Glutamatergic neuron (in vitro differentiated cells): ENCODE measurements at regions not wholly inside any gene's neighbourhood (a gene's known extent, or its start where the extent isn't known, plus 50 kb on each side); places are given as distances from the start of the nearest gene placed in this dataset.

Experiments used
- DNase-seq: peaks from one replicate; pipeline ENCODE4 v3.0.0; 2022
- H3K27ac Mint-ChIP-seq: one replicate; pipeline ENCODE4 v1.8.0; 2020; ENCODE audit warnings: mild to moderate bottlenecking, mixed read lengths, inconsistent platforms; ENCODE audit not compliant: unreplicated experiment
- H3K27me3 Mint-ChIP-seq: one replicate; pipeline ENCODE4 v1.8.0; 2020; ENCODE audit warnings: mild to moderate bottlenecking, moderate library complexity, mixed read lengths, inconsistent platforms; ENCODE audit not compliant: unreplicated experiment
- H3K36me3 Mint-ChIP-seq: one replicate; pipeline ENCODE4 v1.8.0; 2020; ENCODE audit warnings: mild to moderate bottlenecking, mixed read lengths, inconsistent platforms; ENCODE audit not compliant: unreplicated experiment
- H3K4me1 Mint-ChIP-seq: one replicate; pipeline ENCODE4 v1.8.0; 2020; ENCODE audit warnings: mild to moderate bottlenecking, low read depth, mixed read lengths, inconsistent platforms; ENCODE audit not compliant: unreplicated experiment
- H3K4me3 Mint-ChIP-seq: one replicate; pipeline ENCODE4 v1.8.0; 2020; ENCODE audit warnings: mild to moderate bottlenecking, mixed read lengths, inconsistent platforms; ENCODE audit not compliant: unreplicated experiment
- H3K9me3 Mint-ChIP-seq: one replicate; pipeline ENCODE4 v1.8.0; 2020; ENCODE audit warnings: mild to moderate bottlenecking, moderate library complexity, mixed read lengths, inconsistent platforms; ENCODE audit not compliant: unreplicated experiment
- CTCF ChIP-seq: fragments of 200-600 bp; sonication (generic); IDR thresholded peaks from one replicate; pipeline ENCODE4 v1.5.0; 2021; ENCODE audit not compliant: partially characterized antibody, unreplicated experiment

DNA sequence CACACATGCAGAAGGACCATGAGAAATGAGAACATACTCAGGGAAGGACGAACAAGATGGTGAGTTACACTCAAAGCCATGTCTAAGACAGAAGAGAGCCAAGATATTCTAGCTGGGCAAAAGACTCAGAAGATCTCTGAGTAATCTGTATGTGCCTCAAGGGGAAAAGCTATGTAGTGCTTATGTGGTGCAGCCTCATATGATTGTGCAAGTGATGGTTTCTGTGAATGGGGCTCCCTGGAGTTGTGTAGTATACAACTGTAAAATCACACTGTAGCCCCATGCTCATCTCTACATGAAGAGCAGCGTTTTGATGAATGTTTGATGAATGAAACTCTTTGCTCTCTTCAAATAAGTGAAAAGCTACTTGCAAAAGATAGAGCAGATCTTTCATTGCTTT, 57.5 kb downstream of the OSR1 start:
- H3K27ac Mint-ChIP-seq = no peak overlapping the region
- DNase-seq = no peak
- no peaks in the 10 kb centered on the region for H3K4me1 Mint-ChIP-seq
- no peaks in the 10 kb centered on the region for H3K36me3 Mint-ChIP-seq
- H3K4me3 Mint-ChIP-seq = no peak overlapping the region
- no peak for TF ChIP-seq CTCF
- no peaks in the 10 kb centered on the region for H3K9me3 Mint-ChIP-seq
- no peaks in the 10 kb centered on the region for H3K27me3 Mint-ChIP-seq

DNA sequence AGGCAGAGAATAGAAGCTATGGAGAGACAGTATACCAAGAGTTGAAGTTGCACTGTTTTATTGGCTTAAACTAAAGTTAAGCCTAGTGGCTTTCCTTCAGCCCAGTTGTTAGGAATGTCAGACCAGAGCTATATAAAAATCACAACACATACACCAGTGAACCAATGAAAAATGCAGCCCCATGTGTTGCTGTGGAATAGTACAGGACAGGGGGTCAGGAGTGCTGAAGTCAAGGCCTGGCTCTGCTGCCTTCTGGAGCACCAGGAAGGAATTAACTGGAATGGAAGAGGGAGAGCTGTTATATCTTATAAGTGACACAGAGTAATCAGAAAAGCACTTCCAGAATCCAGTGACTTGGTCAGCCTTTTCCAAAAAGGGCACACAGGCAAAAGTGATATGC, 58.9 kb downstream of the OSR1 start:
- Mint-ChIP-seq H3K4me1 (no peaks in the 10 kb centered on the region), H3K9me3 (no peaks in the 10 kb centered on the region), H3K4me3 (no peak overlapping the region), H3K27me3 (no peaks in the 10 kb centered on the region), H3K36me3 (no peaks in the 10 kb centered on the region), H3K27ac (no peak overlapping the region)
- DNase-seq = no peak
- no peak for TF ChIP-seq CTCF

GRCh38 chr2:19299032-19299431, 59.4 kb downstream of the OSR1 start:
- H3K4me3 Mint-ChIP-seq = no peak overlapping the region
- TF ChIP-seq CTCF = no peak
- no peaks in the 10 kb centered on the region for H3K36me3 Mint-ChIP-seq
- H3K27ac Mint-ChIP-seq = no peak overlapping the region
- DNase-seq = no peak
- H3K4me1 Mint-ChIP-seq = no peaks in the 10 kb centered on the region
- no peaks in the 10 kb centered on the region for H3K9me3 Mint-ChIP-seq
- no peaks in the 10 kb centered on the region for H3K27me3 Mint-ChIP-seq

DNA sequence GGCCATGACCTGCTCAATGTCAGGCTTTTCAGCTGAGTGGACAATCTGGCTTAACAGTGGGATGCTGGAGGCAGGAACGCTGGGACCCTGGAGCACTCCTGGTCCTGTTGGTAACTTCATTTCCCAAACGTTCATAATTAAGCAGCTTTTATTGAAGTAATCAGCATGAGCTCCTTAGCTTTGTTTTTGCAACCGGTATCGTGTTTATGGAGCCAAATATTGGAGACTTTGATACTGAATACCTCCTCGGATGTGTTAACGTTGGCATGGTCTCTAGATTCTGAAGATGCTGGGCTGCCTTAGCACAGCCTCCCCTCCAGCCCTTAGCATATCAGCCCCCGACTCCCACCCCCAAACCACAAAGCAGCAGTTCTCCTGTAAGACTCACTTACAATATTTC, 60.7 kb downstream of the OSR1 start:
- DNase-seq = no peak

DNA sequence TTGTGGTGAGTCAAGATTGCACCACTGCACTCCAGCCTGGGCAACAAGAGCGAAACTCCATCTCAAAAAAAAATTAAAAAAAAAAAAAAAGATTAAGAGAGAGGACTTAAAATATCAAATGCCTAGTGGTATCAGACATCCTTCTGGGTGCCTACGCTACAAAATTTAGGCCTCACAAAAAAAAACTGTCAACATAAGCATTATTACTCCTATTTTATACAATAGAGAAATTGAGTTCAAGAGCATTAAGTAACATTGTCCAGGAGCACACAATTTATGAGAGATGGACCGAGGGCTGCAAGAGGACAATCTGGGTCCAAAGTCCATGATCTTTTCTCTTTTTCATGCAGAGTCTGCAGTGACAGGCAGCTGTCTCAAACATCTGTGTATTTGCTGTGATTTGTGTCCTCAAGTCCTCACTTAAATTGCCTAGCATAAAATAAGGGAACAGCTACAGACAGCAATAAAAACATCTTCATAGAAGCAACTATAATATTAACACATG, 62.4 kb downstream of the OSR1 start:
- DNase-seq = no peak
- TF ChIP-seq CTCF = no peak
- H3K36me3 Mint-ChIP-seq = no peaks in the 10 kb centered on the region
- H3K27me3 Mint-ChIP-seq = no peaks in the 10 kb centered on the region
- H3K27ac Mint-ChIP-seq = no peak overlapping the region
- H3K9me3 Mint-ChIP-seq = no peaks in the 10 kb centered on the region
- no peaks in the 10 kb centered on the region for H3K4me1 Mint-ChIP-seq
- H3K4me3 Mint-ChIP-seq = no peak overlapping the region

More for the DNA sequence above, 60.7 kb downstream of the OSR1 start:
- Mint-ChIP-seq H3K4me3 (no peak overlapping the region), H3K27ac (no peak overlapping the region), H3K9me3 (no peaks in the 10 kb centered on the region), H3K4me1 (no peaks in the 10 kb centered on the region), H3K36me3 (no peaks in the 10 kb centered on the region), H3K27me3 (no peaks in the 10 kb centered on the region)
- no peak for TF ChIP-seq CTCF
